Stomach (tissue), 8 donors: ENCODE measurements at regions not wholly inside any gene's neighbourhood (a gene's known extent, or its start where the extent isn't known, plus 50 kb on each side); places are given as distances from the start of the nearest gene placed in this dataset.

Source experiments
- DNase-seq, 2 donors: peaks; one replicate each; pipeline versions ENCODE4 v3.0.0 to v3.0.0-alpha.2; 2013 to 2019
- H3K27ac ChIP-seq, 5 donors: fragments of 200-600 bp in 4 of 5; sonication (generic) in 4 of 5; one replicate each; pipeline ENCODE4 v1.5.1; 2013 to 2019; ENCODE audit warnings: mild to moderate bottlenecking in 1 of 5, moderate library complexity in 1 of 5
- H3K27me3 ChIP-seq, 3 donors: fragments of 200-600 bp; sonication (generic); one replicate each; pipeline ENCODE4 v1.5.1; 2017 to 2019; ENCODE audit warnings: mixed run types in 1 of 3
- H3K36me3 ChIP-seq, 4 donors: fragments of 200-600 bp; sonication (generic); 1 replicate in 3 of 4; 2 replicates in 1 of 4; pipeline ENCODE4 v1.5.1; 2016 to 2019
- H3K4me1 ChIP-seq, 4 donors: fragments of 200-600 bp; sonication (generic); one replicate each; pipeline ENCODE4 v1.5.1; 2016 to 2019
- H3K4me3 ChIP-seq, 4 donors: fragments of 200-600 bp; sonication (generic) in 3 of 4; one replicate each; pipeline ENCODE4 v1.5.1; 2016 to 2019; ENCODE audit warnings: mild to moderate bottlenecking in 1 of 4
- H3K9me3 ChIP-seq, 4 donors: fragments of 200-600 bp; sonication (generic); one replicate each; pipeline ENCODE4 v1.5.1; 2016 to 2019
- EP300 ChIP-seq: sonication (generic); formaldehyde crosslinking; IDR thresholded peaks from one replicate; pipeline ENCODE4 v1.6.1; 2017; ENCODE audit warnings: antibody characterized with exemption
- POLR2A ChIP-seq, 4 donors: fragments of 450-650 bp; IDR thresholded peaks; one replicate each; pipeline ENCODE4 v1.6.1; 2016; ENCODE audit warnings: antibody characterized with exemption in 4 of 4, control low read depth in 2 of 4, mild to moderate bottlenecking in 1 of 4, moderate library complexity in 1 of 4
- POLR2AphosphoS5 ChIP-seq, 3 donors: sonication (generic); formaldehyde crosslinking; IDR thresholded peaks; one replicate each; pipeline ENCODE4 v1.6.1; 2016; ENCODE audit warnings: antibody characterized with exemption in 3 of 3
- WGBS, 5 donors: extraction: QIAGEN DNeasy Blood & Tissue Kit in 3 of 5; methylation state at CpG; one replicate each; pipeline versions ENCODE4 v1.1.5 to v1.1.7; 2013 to 2018; 5-methylcytosine and 5-hydroxymethylcytosine counted together
- intact Hi-C: fragments of 100-400 bp; cut with DNase I; formaldehyde crosslinking; loops from one replicate; pipeline ENCODE4 v1.15.1; 2023; ENCODE audit warnings: low total_unique reads
- TF ChIP-seq, protein P1 (sequence below), 7 experiments: fragments of 450-650 bp in 4 of 7; fragments of 200-600 bp in 3 of 7; sonication (generic) in 3 of 7; IDR thresholded peaks; one replicate each; pipeline ENCODE4 v1.5.1; 2016 to 2019; ENCODE audit warnings: antibody characterized with exemption in 7 of 7, control low read depth in 2 of 7, mild to moderate bottlenecking in 1 of 7
- donor health status: healthy with polysubstance abuse.
- donor health status: Bipolar disorder and iron deficiency.
- donor health status: healthy.

DNA sequence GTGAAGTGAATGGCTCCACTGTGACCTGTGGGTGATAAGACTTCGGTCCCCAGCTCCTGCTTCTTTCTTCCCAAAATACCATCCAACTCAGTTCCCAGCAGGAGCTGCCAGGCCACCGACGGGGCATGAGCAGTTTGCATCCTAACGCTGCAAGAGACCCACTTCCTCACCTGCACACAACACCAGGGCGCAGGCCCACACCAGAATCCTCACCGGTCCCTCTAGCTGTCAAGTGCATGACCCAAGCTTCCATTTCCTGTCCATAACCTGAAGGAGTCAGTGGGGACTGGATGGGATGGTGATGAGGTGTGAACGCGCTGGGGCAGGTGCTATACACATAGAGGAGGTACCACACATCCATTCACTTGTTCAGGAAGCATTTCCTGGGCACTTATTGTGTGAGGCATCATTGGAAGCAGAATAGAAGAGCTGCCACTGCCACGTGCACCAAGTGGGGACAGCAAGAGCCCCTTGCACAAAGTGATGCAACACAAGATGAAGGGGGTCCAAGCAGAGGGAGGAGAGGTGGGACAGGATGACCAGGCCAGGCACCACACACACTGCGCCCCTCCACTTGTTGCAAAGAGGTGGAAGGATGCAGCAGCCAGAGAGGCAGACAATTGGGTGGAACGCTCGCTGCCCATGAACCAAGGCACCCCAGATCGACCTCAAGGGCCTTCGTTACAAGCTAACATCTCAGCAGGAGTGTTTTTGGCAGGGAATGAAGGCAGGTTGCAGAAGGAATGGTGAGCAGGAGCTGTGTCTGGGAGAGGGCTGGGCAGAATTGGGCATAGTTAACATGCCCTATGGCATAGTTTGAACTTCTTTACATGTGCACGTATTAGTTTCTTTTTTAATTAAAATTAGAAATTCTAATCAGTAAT is 605.8 kb upstream of the MGMT start:
- WGBS, 5 donors, result 92 to 95% (median 93%) methylated on average over 14 to 15 of the region's 15 CpGs
- Histone ChIP-seq H3K4me1 (peaks cover 0 to 19% (median 5%) of the 10 kb centered on the region in 4 donors), H3K4me3 (no peak overlapping the region), H3K9me3 (no peaks in the 10 kb centered on the region), H3K27me3 (no peaks in the 10 kb centered on the region), H3K27ac (no peak overlapping the region), H3K36me3 (no peaks in the 10 kb centered on the region)
- intact Hi-C loops, result no loop called here
- DNase-seq, result no peak
- TF ChIP-seq EP300, result no peak
- no peak for TF ChIP-seq POLR2AphosphoS5 (IDR thresholded peaks at IDR 0.05)
- TF ChIP-seq POLR2A (IDR thresholded peaks at IDR 0.05), result no peak
- TF ChIP-seq, protein P1, sequence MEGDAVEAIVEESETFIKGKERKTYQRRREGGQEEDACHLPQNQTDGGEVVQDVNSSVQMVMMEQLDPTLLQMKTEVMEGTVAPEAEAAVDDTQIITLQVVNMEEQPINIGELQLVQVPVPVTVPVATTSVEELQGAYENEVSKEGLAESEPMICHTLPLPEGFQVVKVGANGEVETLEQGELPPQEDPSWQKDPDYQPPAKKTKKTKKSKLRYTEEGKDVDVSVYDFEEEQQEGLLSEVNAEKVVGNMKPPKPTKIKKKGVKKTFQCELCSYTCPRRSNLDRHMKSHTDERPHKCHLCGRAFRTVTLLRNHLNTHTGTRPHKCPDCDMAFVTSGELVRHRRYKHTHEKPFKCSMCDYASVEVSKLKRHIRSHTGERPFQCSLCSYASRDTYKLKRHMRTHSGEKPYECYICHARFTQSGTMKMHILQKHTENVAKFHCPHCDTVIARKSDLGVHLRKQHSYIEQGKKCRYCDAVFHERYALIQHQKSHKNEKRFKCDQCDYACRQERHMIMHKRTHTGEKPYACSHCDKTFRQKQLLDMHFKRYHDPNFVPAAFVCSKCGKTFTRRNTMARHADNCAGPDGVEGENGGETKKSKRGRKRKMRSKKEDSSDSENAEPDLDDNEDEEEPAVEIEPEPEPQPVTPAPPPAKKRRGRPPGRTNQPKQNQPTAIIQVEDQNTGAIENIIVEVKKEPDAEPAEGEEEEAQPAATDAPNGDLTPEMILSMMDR (IDR thresholded peaks at IDR 0.05), result no peak

DNA sequence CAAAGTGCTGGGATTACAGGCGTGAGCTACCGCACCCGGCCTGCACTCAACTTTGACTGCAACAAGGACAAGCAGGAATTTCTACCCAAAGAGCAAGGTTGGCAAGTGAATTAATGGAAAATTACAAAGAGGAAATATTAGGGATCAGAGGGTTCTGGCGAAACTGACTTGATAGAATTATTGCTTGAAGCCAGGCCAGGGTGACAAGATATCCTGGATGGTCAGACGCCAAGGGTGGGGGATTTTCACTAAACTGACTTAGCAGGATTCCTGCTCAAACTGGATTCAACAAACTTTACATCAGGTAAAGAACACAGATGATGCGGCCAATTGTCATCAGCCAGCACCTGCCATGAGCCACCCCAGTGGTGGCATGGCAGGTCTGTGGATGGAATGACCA is 603.6 kb upstream of the MGMT start:
- intact Hi-C loops, result no loop called here
- no peaks in the 10 kb centered on the region for H3K9me3 ChIP-seq
- no peak for TF ChIP-seq POLR2AphosphoS5 (IDR thresholded peaks at IDR 0.05)
- no peak for TF ChIP-seq EP300
- TF ChIP-seq POLR2A (IDR thresholded peaks at IDR 0.05), result no peak
- TF ChIP-seq, protein P1 (IDR thresholded peaks at IDR 0.05), result no peak

DNA sequence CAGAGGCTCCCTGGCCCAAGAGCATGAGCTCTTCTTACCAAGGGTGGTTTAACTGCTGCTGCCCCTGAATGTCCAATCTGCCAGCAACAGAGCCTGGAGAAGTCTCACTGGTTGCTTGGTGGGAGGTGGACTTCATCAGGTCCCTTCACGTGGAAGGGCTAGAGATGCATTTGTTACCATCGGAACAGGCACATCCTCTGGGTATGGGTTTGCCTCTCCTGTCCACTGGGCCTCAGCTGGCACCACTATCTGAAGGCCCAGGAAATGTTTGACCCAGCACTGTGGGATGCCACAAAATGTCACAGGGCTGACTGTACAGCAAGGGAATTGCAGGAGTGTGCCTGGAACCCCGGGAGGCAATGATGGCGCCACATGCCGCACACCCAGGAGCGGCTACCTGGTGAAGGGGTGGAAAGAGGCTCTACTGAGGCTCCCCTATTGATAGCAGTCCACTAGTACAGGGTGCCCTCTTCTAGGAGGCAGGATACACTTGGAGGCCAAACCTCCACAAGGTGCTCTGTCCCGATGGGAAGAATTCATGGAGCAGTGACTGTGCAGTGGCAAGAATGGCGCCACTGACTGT is 603.1 kb upstream of the MGMT start:
- DNase-seq, result no peak

More for the DNA sequence above, 603.6 kb upstream of the MGMT start:
- Histone ChIP-seq H3K27me3 (no peaks in the 10 kb centered on the region), H3K36me3 (no peaks in the 10 kb centered on the region), H3K4me3 (no peak overlapping the region), H3K27ac (no peak overlapping the region), H3K4me1 (peaks cover 0 to 11% (median 4%) of the 10 kb centered on the region in 4 donors)
- no peak for DNase-seq
- 93 to 95% (median 94%) methylated on average over 6 of the region's 6 CpGs for WGBS, 5 donors

DNA sequence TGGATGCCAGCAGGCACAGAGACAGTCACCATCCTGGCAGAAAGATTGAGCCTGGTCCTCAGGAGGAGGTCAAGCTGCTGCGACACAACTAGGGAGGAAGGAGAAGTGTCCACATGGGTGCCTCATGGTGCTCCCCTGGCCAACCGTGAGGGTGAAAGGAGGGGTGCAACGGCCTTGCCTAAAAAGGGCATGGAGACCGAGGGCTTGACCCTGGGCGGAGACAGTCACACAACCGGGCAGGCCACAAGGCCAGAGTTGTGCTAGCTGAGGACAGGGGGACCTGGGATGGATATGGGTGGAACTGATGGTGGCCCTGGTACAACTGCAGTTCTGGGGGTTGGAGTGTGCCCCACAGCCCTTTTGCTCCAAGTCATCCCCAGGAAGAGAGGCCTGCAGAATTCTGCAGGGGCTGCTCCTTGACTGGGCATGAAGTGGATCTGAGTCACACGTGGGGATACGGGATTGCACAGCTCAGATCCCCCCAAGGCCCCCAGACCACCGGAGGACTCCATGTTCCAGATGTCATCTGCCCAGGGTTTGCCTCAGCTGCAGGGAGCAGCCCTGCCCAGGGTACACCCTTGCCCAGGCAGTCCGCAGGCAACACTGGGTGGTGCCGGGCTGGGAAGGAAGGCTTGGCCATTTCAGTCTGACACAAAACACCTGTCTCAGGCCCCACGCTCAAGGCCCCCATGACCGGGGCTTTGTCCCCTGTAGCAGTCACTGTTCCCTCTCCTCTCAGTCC is 602.3 kb upstream of the MGMT start:
- intact Hi-C loops, result no loop called here
- Histone ChIP-seq H3K4me1 (no peaks in the 10 kb centered on the region), H3K4me3 (no peak overlapping the region), H3K9me3 (no peaks in the 10 kb centered on the region), H3K36me3 (no peaks in the 10 kb centered on the region), H3K27me3 (no peaks in the 10 kb centered on the region), H3K27ac (no peak overlapping the region)
- DNase-seq, result no peak
- 91 to 95% (median 92%) methylated on average over 11 to 13 of the region's 13 CpGs for WGBS, 5 donors
- no peak for TF ChIP-seq EP300
- no peak for TF ChIP-seq POLR2A (IDR thresholded peaks at IDR 0.05)
- TF ChIP-seq, protein P1 (IDR thresholded peaks at IDR 0.05), result no peak
- no peak for TF ChIP-seq POLR2AphosphoS5 (IDR thresholded peaks at IDR 0.05)

More for the DNA sequence above, 603.1 kb upstream of the MGMT start:
- intact Hi-C loops, result no loop called here
- H3K27ac ChIP-seq, result no peak overlapping the region
- TF ChIP-seq POLR2A (IDR thresholded peaks at IDR 0.05) (no peak), POLR2AphosphoS5 (IDR thresholded peaks at IDR 0.05) (no peak), EP300 (no peak)
- TF ChIP-seq, protein P1 (IDR thresholded peaks at IDR 0.05), result no peak
- H3K4me3 ChIP-seq, result no peak overlapping the region
- WGBS, 5 donors, result 89 to 97% (median 95%) methylated on average over 7 to 8 of the region's 8 CpGs
- H3K36me3 ChIP-seq, result no peaks in the 10 kb centered on the region
- H3K9me3 ChIP-seq, result no peaks in the 10 kb centered on the region
- no peaks in the 10 kb centered on the region for H3K27me3 ChIP-seq
- H3K4me1 ChIP-seq, result peaks cover 0 to 6% (median 2%) of the 10 kb centered on the region in 4 donors
